Stimulated activated CD4-positive, alpha-beta T cell treated with anti-CD3 and anti-CD28 coated beads, TNF-alpha, amount 100 ng/mL, for 4 hours (primary cell): ENCODE measurements at regions not wholly inside any gene's neighbourhood (a gene's known extent, or its start where the extent isn't known, plus 50 kb on each side); places are given as distances from the start of the nearest gene placed in this dataset.
"Not testable (repeated sequence)": the region's sequence is repeated elsewhere in the genome, so short reads cannot be mapped to it uniquely, and the experiment has no call there.

Source experiments
- DNase-seq, 3 experiments: peaks; one replicate each; pipeline ENCODE4 v3.0.0-alpha.2; 2020; ENCODE audit warnings: low read depth in 3 of 3

DNA sequence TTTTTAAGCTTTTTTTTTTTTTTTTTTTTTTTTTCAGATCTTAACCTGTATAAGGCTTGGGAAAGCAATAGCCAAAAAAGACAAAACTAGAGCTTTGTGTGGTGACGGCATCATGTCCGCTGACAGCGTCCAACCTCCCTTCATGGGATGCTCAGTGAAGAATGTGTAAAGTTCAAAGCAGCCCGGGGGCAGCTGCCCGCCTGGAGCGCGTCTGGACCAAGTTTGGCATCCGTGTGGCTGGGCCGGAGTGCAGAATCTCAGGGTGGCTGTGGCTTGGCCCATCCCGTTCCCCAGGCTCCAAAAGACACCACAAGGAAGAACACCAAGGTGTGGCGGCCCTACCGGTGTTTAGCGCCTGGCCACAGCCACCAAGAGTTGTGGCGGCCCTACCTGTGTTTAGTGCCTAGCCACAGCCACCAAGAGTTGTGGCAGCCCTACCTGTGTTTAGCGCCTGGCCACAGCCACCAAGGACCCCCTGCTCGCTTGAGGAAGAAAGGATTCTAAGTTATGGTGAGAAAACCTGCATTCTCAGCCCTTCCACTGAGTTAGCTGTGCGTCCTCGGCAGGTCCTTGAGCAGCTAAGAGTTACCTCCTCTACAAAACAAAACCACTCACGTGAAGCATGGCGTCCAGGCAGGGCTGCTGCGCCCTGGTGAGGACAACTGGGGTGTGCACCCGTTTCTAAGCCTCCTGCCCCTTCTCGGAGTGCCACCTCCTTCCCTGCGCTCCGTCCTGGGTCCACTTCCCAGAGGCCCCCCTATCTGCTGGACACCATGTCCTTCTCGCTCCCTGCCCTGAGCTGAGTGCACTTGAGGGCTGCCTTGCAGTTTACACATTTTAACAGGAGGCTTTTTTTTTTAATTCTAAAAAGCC is 103.6 kb upstream of the SALL3 start:
- no peak for DNase-seq

DNA sequence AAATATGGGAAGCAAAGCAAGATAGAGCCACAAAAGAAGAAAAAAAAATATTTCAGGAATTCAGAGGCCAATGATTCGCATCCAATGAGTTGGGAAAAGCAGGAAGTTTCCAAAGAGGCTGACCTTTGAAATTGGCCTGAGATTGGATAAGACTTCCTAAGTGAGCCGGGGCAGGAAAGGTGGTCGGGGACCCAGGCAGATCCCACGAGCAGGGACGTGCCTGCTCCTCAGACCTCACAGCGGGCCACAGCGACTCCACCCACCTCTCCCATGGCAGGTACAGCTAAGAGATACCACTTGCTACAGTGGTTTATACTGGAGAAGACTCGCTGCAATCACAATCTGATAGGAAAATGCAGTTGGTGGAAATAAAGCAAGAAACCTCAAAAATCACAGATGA is 102.8 kb upstream of the SALL3 start:
- no peak for DNase-seq

DNA sequence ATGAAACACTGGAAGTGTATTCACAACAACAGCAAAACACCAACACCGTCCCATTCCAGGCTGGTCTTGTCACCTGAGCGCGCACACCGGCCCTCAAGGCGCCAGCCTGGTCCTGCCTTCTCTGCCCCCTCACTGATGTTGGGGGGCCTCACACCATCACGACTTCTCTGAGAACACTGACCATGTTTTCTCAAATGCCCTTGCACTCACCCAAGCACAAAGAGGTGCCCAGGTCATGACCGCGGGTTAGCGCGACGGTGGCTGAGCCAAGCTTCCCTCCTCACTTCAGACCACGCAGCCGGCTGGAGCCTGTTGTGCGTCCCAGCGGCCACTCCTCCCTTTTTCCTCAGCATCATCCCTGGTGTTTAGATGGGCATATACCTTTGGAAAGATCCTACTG is 101.3 kb upstream of the SALL3 start:
- no peak for DNase-seq

DNA sequence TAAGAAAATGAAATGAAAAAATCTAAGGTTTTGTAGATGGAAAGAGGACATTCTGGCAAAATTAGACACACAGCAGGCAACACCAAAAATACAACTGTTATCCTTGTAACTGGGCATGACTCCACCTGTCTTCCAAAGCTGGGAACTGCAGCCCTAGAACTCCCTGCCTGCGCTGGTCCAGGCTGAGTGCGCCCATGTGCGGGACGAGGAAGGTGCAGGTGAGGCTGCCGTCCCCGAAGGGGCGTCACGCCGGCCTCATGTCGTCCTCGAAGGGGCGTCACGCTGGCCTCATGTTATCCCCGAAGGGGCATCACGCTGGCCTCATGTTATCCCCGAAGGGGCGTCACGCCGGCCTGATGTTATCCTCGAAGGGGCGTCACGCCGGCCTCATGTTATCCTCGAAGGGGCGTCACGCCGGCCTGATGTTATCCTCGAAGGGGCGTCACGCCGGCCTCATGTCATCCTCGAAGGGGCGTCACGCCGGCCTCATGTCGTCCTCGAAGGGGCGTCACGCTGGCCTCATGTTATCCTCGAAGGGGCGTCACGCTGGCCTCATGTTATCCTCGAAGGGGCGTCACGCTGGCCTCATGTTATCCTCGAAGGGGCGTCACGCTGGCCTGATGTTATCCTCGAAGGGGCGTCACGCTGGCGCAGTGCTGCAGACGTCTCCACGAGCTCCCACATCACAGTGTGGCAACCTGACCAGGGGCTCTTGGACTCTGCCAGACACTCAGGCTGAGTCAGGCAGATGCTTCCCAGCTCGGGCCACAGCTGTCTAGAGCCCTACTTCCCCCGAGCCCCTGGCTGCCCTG is 100.3 kb upstream of the SALL3 start:
- DNase-seq: not testable (repeated sequence)

DNA sequence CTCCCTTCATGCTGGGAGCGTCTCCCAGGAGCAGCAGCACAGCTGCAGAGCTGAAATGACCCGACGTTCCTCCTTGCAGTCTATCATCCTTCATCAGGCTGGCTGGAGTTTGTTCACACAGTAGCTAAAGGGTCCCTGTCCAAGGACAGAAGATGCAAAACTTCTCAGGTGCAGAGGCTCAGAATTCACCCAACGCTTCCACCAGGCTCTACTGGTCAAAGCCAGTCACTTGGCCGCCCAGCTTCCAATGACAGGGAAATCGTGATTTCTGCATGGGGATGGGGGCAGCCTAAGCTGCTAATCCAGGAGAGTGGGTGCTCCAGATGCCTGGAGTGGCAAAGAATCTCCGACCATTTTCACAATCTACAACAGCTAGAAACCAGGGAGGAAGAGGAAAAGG is 97.0 kb upstream of the SALL3 start:
- DNase-seq: no peak

DNA sequence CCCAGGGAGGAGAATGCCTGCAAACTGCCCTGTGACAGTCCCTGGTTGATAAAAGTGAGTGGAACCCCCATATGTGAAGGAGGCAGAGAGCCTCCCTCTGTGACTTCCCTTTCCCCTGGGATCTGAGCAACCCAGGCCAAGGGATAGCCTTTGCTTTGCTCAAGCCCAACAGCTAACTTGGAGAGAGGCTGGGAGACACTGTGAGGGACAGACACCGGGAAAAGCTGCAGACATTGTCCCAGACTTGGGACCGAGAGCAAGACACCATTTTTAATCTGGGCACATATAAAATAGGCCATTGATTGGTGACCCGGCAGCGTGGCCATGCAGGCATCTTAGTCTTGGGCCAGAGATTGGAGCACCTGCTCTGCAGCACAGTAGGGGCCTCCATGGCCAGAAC is 96.1 kb upstream of the SALL3 start:
- no peak for DNase-seq

DNA sequence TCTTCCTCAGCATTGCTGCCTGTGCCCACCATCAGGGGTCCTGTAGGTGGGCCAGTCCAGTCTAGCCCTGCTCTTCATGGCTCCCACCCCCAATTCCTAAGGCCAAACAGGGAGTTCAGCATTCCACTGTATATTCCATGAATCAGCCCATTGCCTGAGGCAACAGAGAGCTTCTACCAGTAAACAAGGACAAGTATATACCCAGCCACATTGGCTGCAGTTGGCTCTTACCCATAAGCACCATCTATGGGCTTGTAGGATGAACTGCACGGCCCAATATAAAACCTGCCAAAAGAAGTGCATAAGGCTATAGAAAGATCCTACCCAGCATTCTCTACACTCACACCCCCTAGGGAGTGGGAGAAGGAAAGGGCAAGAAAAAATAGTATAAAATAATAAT is 95.1 kb upstream of the SALL3 start:
- DNase-seq: no peak

DNA sequence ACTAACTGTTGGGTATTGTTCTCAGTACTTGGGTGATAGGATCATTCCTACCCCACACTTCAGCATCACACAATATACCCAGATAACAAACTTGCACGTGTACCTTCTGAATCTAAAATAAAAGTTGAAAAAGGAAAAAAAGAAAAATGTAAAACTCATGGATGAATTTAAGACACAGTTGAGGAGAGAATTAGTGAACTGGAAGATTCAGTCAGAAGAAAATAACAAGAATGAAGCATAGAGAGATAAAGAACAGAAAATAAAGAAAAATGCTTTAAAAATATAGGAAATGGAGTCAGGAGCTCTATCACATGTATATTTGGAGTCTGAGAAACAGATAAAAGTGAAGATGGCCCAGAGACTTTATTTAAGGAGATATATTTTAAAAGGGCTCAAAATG is 90.4 kb upstream of the SALL3 start:
- DNase-seq: no peak

DNA sequence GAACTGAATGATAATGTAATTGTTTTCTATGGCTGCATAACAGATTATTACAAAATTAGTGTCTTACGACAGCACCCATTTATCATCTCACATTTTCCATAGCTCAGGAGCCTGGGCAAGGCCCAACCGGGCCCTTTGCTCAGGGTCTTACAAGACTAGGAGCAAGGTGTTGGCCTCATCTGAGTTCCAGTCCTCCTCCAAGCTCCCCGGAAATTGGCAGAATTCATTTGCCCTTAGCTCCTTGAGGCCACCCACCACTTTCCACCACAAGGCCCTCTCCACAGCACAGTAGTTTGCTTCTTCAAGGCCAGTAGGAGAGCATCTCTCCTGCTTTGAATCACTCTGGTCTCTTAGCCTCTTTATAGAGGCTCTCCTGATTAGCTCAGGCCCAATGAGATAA is 89.2 kb upstream of the SALL3 start:
- DNase-seq: no peak

DNA sequence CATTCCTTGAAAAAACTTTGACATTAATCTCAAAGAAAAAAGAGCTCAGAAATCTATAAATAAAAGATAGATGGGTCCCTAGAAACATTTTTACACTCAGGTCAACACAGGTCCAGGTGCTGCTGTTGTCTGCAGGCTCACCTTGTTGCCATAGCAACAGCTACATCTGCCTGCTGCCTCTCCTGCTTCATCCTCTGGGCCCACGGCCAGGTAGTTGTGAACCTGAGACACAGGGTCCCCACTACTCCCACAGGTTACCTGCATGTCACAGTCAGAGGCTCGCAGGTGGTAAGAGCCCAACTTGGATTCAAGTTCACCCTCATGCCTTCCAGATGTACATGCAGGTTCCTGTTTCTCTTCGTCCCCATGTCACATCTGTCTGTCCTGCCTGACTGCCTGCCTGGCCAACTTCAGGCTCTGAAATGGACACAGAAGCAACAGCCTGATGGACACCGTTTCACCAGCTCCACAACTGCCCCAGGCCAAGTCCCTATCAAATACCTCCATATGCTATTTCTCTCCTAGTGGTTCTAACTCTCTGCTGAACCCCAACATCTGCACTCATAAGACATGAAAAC is 88.3 kb upstream of the SALL3 start:
- DNase-seq: no peak

DNA sequence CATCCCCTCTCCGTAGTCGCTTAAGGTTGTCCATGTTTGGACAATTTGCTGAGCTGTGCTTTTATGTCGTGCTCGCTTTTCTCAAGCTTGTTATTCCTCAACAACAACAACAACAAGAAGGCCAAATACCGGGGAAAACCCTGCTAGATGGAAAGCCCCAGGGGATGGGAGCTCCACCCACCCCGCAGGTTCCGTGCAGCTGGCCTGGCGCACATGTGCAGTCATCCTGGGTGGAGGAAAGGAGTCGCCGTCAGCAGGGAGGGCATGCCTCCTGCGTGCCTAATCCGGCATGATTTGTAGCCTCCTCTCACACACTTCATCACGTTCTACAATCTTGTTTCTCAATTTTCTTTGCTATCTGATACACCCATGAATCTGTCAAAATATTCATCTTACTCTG is 87.4 kb upstream of the SALL3 start:
- no peak for DNase-seq

DNA sequence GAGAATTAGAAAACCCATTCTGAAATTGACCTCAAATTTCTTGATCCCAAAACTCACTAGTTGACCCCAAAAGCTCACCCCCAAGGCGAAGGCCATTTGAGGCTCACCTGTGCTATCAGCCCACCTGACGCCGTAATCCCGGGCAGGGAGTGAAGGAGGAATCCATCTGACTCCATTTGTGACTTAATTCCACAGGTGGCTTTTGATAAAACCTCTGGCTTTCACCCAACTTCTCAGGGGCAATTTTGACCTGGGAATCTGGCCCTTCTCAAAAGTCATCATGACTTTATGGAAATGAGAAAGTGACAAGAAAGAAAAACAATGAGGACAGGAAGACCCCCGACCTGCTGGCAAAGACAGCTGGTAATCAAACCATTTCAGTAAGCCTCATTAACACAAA is 86.9 kb upstream of the SALL3 start:
- no peak for DNase-seq

DNA sequence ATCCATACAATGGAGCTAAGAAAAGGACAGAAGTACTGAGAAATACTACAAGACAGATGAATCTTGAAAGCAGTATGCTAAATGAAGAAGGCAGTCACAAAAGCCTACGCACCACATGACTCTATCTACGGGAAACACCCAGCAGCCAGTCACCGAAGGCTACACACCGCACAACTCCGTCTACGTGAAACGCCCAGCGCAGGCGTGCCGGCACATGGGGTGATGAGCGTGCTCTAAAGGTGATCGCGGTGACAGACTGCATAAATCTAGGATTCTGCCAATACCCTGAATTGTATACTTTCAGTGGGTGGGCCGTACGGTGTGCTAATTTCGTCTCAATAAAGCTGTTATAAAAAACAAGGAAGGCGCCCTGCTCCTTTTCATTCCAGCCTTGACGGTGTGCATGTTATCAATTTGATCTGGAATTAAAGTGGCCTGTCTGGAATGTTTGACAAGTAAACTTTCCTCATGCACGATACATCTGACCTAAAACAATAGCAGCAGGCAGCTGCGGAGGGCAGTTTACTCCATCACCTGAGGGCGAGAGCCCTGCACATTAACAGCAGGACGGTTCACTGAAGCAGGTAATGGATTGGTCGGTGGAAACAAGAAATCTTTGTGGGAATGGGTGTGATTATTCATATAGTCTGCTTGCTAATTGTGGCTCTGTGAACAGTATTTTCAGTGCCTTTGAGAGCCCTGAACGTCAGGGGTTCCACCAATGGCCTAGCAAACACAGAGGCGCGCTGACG is 86.2 kb upstream of the SALL3 start:
- no peak for DNase-seq

DNA sequence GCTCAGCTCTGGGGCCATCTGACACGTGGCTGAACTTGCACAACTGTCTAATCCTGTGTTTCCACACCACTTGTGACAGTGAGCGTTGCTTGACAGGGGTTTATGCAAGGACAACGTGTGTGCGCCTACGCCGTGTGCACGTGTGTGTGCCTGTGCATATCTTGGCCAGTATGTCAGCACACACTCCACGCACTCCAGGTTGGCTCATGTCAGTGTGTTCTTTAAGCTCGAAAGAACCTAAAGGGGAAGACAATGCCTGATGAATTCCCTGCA is 85.6 kb upstream of the SALL3 start:
- no peak for DNase-seq

DNA sequence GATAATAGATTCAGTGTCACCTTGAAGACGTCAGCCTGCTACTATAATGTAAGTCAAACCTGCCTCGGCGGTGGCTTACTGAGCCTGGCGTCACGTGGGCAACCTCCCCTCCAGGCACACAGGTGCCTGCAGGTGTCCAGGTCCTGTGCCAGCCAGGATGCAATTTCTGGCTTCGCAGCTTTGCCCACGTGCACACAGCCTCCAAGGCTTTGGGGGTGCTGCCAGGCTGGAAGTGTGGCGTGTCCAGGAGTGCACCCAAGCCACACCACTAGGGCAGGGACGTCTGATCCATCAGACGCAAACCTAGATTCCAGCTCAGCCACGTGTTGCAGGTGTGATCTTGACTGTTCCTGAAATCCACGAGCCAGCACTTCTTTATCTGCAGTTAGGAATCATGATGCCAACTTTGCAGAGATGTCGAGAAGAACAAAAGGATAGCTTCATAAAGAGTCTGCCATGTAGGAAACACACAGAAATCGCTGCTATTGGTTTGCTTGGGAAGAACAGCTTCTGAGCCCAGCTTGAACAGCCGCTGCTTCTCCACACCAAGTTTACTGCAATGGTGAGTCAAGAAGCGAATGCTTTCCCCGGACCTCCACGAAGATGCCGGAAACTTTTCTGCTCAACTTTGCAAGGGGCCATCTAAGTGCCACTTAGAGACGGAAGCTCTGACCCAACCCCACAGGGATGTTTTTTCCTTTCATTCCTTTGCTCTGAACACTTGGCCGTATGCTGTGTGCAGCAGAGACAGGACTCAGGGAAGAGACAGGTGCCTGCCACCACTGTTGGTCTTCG is 84.2 kb upstream of the SALL3 start:
- DNase-seq: no peak

DNA sequence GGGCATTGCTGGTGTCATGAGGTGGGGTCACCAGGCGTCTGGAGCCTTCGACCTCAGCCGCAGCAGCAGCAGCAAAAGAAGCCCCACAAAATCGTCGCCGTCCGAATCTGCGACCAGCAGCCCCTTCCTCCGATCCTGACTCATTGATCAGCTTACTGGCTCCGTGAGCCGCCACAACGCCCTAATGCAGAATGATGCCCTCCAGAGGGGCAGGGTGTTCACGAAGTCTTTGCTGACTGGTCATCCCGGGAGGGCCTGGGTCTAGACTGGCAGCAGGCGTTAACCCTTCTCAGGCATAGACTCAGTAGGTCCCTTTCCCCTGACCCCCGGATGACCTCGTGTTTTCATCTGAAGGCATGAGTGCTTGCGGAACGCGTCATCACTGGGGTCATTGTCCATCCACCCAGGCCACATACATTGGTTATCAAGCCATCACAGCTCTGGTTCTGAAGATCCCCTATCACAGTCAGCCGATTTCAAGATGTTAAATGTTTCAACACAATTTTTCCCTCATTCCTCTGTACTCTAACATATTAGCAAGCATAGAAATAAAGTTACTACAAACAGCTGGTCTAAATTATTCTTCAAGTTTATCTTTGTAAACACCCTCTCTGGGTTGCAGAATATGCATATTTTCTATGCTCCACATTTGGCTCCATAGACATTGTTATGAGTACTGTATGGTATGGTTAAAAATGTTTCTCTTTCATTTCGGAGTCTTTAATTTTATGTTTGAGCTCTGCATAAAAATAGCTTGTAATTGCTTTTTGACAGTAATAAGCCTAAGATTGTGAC is 83.3 kb upstream of the SALL3 start:
- DNase-seq: no peak

DNA sequence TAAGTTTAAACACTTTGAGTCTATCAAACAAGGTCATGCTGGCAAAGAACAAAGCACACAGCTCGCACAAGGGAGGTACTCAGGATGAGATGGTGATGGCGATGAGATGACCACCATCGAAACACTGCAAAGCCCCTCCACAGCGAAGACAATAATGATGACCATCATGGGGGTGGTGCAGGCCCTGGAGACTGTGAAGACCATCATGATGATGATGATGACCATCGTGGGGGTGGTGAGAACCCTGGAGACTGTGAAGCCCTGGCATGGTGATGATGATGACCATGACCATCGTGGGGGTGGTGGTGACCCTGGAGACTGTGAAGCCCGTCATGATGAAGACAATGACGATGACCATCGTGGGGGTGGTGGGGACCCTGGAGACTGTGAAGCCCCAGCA is 81.6 kb upstream of the SALL3 start:
- DNase-seq: no peak

DNA sequence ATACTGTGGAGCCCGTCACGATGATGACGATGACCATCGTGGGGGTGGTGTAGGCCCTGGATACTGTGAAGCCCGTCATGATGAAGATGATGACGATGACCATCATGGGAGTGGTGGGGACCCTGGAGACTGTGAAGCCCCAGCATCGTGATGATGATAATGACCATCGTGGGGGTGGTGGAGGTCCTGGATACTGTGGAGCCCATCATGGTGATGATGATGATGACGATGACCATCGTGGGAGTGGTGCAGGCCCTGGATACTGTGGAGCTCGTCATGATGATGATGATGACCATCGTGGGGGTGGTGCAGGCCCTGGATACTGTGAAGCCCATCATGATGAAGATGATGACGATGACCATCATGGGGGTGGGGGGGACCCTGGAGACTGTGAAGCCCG is 81.0 kb upstream of the SALL3 start:
- no peak for DNase-seq

DNA sequence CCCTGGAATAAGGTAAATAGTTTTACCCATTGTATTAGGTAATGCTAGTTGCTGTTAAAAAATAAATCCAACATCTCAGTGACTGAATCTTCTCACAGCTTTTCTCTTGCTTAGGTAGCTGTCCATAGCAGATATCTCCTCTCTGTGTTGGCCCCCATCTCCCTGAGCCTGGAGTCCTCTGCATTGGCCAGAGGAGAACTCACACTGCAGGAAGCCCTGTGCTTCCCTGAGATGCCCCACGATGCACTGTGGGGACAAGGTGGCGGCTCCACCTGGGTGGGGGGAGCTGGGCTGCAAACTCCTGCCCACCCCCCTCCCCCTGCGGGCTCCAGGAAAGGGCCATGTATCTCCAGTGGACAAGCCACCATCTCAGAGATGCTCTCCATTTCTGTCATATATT is 80.4 kb upstream of the SALL3 start:
- DNase-seq: no peak
